H1 (cell line): ENCODE measurements at regions not wholly inside any gene's neighbourhood (a gene's known extent, or its start where the extent isn't known, plus 50 kb on each side); places are given as distances from the start of the nearest gene placed in this dataset.

ENCODE experiments used
- BRCA1 ChIP-seq: IDR thresholded peaks from 2 replicates; pipeline ENCODE4 v1.6.1; 2012; ENCODE audit warnings: low read depth, low read length, improper control_type of control experiment
- CBX5 ChIP-seq: fragments of 300-800, 300-1000 bp; sonication (generic); IDR thresholded peaks from 2 replicates; pipeline ENCODE4 v1.7.1; 2016; ENCODE audit warnings: antibody characterized with exemption, low read length, low read depth
- E2F6 ChIP-seq: IDR thresholded peaks from 2 replicates; pipeline ENCODE4 v1.6.1; 2012; ENCODE audit warnings: inconsistent platforms
- EP300 ChIP-seq, 2 experiments: IDR thresholded peaks; 1 replicate in 1 of 2; 2 replicates in 1 of 2; pipeline ENCODE4 v1.6.1; 2011 to 2012; ENCODE audit warnings: low read depth in 2 of 2, low read length in 2 of 2, mild to moderate bottlenecking in 2 of 2, borderline replicate concordance in 1 of 2, inconsistent platforms in 1 of 2, moderate library complexity in 1 of 2
- HDAC6 ChIP-seq: IDR thresholded peaks from one replicate; pipeline ENCODE4 v1.7.1; 2012; ENCODE audit warnings: low read depth, mild to moderate bottlenecking, inconsistent platforms, low read length, moderate library complexity
- JUND ChIP-seq: IDR thresholded peaks from 2 replicates; pipeline ENCODE4 v1.6.1; 2011; ENCODE audit warnings: mild to moderate bottlenecking, improper control_type of control experiment, low read length
- NANOG ChIP-seq: IDR thresholded peaks from 2 replicates; pipeline ENCODE4 v1.6.1; 2011; ENCODE audit warnings: low read length, low read depth, mild to moderate bottlenecking, inconsistent platforms; ENCODE audit not compliant: insufficient read depth, poor library complexity, severe bottlenecking
- PHF8 ChIP-seq: fragments of 200-600 bp; sonication (generic); conservative IDR thresholded peaks from 2 replicates; pipeline ENCODE4 v1.7.1; 2012; ENCODE audit warnings: low read depth, mild to moderate bottlenecking, inconsistent platforms, low read length, moderate library complexity
- SIN3A ChIP-seq, 2 experiments: IDR thresholded peaks in 1 of 2; conservative IDR thresholded peaks in 1 of 2; 2 replicates each; pipeline ENCODE4 v1.6.1; 2011 to 2012; ENCODE audit warnings: low read length in 2 of 2, improper control_type of control experiment in 1 of 2, low read depth in 1 of 2, mild to moderate bottlenecking in 1 of 2
- SUZ12 ChIP-seq: fragments of 200-600 bp; sonication (generic); IDR thresholded peaks from 2 replicates; pipeline ENCODE4 v1.6.1; 2012; ENCODE audit warnings: mild to moderate bottlenecking, inconsistent platforms, low read length, moderate library complexity, mixed read lengths
- TF ChIP-seq, protein P1 (sequence below): fragments of 300-600 bp; sonication (generic); IDR thresholded peaks from 2 replicates; pipeline ENCODE4 v1.7.1; 2012; ENCODE audit warnings: low read length, moderate library complexity, mild to moderate bottlenecking, inconsistent platforms; ENCODE audit not compliant: insufficient replicate concordance

- TF ChIP-seq EP300 (IDR thresholded peaks at IDR 0.05; ENCODE audit: borderline replicate concordance in 1 of 2, low read depth in 2 of 2, low read length in 2 of 2): peak in 1 of 2 experiments; percentile 94; a peak in 1 of 3 replicates
- TF ChIP-seq HDAC6: no peak
- TF ChIP-seq SIN3A (conservative IDR thresholded peaks at IDR 0.05 in 1 of 2, IDR thresholded peaks at IDR 0.05 in 1 of 2; ENCODE audit: low read depth in 1 of 2, low read length in 2 of 2): no peak
- no peak for TF ChIP-seq CBX5
- no peak for TF ChIP-seq BRCA1
- TF ChIP-seq, protein P1, sequence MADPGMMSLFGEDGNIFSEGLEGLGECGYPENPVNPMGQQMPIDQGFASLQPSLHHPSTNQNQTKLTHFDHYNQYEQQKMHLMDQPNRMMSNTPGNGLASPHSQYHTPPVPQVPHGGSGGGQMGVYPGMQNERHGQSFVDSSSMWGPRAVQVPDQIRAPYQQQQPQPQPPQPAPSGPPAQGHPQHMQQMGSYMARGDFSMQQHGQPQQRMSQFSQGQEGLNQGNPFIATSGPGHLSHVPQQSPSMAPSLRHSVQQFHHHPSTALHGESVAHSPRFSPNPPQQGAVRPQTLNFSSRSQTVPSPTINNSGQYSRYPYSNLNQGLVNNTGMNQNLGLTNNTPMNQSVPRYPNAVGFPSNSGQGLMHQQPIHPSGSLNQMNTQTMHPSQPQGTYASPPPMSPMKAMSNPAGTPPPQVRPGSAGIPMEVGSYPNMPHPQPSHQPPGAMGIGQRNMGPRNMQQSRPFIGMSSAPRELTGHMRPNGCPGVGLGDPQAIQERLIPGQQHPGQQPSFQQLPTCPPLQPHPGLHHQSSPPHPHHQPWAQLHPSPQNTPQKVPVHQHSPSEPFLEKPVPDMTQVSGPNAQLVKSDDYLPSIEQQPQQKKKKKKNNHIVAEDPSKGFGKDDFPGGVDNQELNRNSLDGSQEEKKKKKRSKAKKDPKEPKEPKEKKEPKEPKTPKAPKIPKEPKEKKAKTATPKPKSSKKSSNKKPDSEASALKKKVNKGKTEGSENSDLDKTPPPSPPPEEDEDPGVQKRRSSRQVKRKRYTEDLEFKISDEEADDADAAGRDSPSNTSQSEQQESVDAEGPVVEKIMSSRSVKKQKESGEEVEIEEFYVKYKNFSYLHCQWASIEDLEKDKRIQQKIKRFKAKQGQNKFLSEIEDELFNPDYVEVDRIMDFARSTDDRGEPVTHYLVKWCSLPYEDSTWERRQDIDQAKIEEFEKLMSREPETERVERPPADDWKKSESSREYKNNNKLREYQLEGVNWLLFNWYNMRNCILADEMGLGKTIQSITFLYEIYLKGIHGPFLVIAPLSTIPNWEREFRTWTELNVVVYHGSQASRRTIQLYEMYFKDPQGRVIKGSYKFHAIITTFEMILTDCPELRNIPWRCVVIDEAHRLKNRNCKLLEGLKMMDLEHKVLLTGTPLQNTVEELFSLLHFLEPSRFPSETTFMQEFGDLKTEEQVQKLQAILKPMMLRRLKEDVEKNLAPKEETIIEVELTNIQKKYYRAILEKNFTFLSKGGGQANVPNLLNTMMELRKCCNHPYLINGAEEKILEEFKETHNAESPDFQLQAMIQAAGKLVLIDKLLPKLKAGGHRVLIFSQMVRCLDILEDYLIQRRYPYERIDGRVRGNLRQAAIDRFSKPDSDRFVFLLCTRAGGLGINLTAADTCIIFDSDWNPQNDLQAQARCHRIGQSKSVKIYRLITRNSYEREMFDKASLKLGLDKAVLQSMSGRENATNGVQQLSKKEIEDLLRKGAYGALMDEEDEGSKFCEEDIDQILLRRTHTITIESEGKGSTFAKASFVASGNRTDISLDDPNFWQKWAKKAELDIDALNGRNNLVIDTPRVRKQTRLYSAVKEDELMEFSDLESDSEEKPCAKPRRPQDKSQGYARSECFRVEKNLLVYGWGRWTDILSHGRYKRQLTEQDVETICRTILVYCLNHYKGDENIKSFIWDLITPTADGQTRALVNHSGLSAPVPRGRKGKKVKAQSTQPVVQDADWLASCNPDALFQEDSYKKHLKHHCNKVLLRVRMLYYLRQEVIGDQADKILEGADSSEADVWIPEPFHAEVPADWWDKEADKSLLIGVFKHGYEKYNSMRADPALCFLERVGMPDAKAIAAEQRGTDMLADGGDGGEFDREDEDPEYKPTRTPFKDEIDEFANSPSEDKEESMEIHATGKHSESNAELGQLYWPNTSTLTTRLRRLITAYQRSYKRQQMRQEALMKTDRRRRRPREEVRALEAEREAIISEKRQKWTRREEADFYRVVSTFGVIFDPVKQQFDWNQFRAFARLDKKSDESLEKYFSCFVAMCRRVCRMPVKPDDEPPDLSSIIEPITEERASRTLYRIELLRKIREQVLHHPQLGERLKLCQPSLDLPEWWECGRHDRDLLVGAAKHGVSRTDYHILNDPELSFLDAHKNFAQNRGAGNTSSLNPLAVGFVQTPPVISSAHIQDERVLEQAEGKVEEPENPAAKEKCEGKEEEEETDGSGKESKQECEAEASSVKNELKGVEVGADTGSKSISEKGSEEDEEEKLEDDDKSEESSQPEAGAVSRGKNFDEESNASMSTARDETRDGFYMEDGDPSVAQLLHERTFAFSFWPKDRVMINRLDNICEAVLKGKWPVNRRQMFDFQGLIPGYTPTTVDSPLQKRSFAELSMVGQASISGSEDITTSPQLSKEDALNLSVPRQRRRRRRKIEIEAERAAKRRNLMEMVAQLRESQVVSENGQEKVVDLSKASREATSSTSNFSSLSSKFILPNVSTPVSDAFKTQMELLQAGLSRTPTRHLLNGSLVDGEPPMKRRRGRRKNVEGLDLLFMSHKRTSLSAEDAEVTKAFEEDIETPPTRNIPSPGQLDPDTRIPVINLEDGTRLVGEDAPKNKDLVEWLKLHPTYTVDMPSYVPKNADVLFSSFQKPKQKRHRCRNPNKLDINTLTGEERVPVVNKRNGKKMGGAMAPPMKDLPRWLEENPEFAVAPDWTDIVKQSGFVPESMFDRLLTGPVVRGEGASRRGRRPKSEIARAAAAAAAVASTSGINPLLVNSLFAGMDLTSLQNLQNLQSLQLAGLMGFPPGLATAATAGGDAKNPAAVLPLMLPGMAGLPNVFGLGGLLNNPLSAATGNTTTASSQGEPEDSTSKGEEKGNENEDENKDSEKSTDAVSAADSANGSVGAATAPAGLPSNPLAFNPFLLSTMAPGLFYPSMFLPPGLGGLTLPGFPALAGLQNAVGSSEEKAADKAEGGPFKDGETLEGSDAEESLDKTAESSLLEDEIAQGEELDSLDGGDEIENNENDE: peak; percentile 79
- no peak for TF ChIP-seq SUZ12
- TF ChIP-seq E2F6: no peak; the same call in 1 of the 2 replicates
- TF ChIP-seq PHF8: no peak
- no peak for TF ChIP-seq JUND
- TF ChIP-seq NANOG: peak; percentile 94
These were observed 91.6 kb downstream of the ZNF648 start (continued) for GRCh38 chr1:181969902-181970301.
